GM18951 (cell line): ENCODE measurements at regions not wholly inside any gene's neighbourhood (a gene's known extent, or its start where the extent isn't known, plus 50 kb on each side); places are given as distances from the start of the nearest gene placed in this dataset.

Source experiments
- POLR2A ChIP-seq: IDR thresholded peaks from 4 replicates; pipeline ENCODE4 v1.6.1; 2011; ENCODE audit warnings: mild to moderate bottlenecking; ENCODE audit not compliant: insufficient read length, insufficient read depth; ENCODE audit errors: extremely low read depth
- in situ Hi-C: fragments of 300-500 bp; cut with MboI; formaldehyde crosslinking; loops from one replicate; pipeline ENCODE4 v1.12.0; 2022; ENCODE audit warnings: low sequenced_read_pairs, mixed read lengths, inconsistent platforms; ENCODE audit not compliant: unreplicated experiment

DNA sequence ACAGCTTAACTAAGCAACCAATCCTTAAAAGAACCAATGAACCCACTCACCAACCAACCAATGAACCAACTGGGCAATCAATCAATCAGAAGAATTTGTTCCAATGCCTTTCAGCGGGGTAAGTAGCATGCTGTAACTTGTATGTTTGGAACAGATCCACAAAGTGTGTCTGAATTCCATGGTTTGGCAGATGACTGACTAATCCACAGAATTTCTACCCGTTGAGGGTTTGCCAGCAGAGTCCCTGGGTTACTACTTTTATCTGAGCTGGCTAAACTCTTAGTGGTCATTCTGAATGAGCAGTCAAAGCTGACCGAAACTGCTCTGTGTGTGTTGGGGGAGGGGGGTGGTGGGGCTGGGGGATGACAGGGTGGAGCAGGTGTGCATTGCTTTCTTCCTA, 125.0 kb upstream of the JAG1 start:
- in situ Hi-C loops: no loop called here

GRCh38 chr20:10799735-10800134, 125.9 kb upstream of the JAG1 start:
- TF ChIP-seq POLR2A: no peak
- in situ Hi-C loops: no loop called here

More for the DNA sequence above, 125.0 kb upstream of the JAG1 start:
- TF ChIP-seq POLR2A: no peak

- TF ChIP-seq POLR2A: no peak
- in situ Hi-C loops: no loop called here
Observed at GRCh38 chr20:10800288-10800687, 126.5 kb upstream of the JAG1 start.

DNA sequence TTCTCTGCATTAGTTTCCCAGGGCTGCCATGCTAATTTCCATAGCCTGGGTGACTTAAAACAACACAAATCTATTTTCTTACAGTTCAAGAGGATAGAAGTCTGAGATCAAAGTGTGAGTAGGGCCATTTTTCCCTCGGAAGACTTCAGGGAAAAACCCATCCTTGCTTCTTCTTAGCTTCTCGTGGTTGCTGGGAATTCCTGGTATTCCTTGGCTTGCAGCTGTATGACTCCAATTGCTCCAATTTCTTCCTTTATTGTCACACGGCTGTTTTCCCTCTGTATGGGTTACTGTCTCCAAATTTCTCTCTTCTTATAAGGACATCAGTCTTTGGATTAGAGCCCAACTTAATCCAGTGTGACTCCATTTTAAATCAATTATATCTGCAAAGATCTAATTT, 128.4 kb upstream of the JAG1 start:
- in situ Hi-C loops: no loop called here
- no peak for TF ChIP-seq POLR2A

DNA sequence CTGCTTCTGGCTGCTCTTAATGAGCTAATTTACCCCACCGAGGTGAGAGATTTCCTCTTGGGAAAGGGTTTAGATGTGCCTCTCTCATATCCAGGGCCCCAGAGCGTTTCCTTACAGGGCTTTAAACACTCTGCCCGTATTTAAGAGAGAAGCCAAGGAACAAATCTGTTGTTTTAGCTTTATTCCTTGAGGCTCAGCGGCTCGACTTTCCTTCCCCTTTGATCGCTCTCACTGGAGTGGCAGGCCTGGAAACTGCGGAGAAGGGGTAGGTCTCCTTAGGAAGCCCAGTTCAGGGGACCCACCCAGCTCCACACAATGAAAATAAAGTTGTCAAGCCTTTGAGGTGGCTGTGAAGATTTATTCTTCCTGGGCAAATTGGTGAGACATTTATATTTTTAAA, 132.0 kb upstream of the JAG1 start:
- TF ChIP-seq POLR2A: no peak
- in situ Hi-C loops: no loop called here

DNA sequence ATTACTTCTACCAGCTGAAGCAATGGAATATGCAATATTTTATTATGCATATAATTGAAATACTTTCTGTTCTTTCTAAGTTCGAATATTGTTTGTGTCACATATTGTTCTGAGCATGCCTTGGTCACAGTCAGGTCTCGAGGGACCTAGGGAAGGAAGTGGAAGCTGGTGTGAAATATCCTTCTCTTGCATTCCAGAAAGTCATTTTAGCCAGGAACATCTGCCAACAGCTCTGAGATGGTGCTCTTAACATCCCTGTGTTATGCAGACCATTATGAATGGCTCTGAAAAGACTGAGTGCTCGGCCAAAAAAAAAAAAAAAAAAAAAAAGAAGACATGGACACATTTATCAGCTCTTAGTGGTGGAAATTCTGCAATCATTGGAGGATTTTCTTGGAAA, 132.7 kb upstream of the JAG1 start:
- in situ Hi-C loops: no loop called here
- no peak for TF ChIP-seq POLR2A

DNA sequence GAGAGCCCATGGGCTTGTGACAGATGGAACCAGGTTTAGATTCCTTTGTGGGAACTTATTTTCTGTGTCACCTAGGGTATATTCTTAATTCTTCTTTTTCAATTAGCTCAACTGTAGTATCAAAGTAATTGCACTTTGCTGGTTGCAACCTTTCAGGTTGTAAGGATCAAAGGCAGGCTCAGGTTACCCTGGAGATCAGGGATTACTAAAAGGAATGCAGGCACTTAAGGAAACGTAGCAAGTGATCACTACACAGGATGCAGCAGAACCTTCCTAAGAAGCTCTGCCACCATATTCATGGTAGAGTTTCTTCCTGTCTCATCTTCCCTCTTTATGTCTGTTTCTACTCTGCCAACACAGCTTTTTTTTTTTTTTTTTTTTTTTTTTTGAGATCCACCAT, 133.2 kb upstream of the JAG1 start:
- TF ChIP-seq POLR2A: no peak
- in situ Hi-C loops: no loop called here

DNA sequence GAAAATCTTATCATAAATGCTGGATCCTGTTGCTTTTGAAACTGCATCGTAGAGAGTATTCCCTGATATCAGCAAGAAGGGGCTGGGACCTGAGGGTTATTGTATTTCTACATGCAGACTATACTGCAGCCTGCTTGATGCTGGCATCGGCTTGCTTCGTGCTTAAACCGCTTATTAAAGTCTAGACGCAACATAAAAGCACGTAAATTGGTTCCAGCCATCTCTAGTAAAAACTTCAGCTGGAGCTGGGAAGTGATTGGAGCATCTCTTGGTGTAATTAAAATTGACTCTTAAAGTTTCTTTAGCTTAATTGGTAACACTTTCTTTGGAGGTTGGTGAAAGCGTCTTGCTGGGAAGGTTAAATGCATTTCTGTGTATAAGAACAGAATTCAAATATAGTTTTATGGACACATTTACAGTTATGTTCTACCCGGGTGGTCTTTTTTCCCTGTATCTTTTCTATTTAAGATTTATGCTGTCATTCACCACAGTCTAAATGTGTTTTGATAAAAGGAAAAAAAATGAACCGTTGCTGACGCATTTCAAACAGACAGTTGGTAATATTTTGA, 139.0 kb upstream of the JAG1 start:
- in situ Hi-C loops: no loop called here
- TF ChIP-seq POLR2A: no peak

DNA sequence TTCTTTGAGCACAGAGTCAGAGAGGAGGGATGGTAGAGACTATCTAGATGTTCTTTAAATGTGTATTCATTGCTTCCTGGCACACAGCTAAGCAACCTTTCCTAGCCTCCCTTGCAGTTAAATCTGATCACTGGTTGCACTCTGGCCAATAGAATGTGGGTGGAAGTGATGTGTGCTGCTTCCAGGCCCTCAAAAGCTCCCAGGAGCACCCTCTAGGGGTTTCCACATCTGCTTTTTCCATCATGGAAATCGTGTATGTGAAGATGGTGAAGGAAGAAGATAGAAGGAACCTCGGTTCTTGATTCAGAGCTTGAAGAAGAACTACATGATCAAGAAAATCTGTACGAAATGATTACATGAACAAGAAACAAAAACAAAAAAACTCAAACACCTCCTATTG, 149.8 kb upstream of the JAG1 start:
- TF ChIP-seq POLR2A: no peak

GRCh38 chr20:10824750-10825500, 151.1 kb upstream of the JAG1 start:
- in situ Hi-C loops: no loop called here
- no peak for TF ChIP-seq POLR2A

More for the DNA sequence above, 149.8 kb upstream of the JAG1 start:
- in situ Hi-C loops: no loop called here

- in situ Hi-C loops: no loop called here
- no peak for TF ChIP-seq POLR2A
Observed at GRCh38 chr20:10826111-10826510, 152.3 kb upstream of the JAG1 start.

DNA sequence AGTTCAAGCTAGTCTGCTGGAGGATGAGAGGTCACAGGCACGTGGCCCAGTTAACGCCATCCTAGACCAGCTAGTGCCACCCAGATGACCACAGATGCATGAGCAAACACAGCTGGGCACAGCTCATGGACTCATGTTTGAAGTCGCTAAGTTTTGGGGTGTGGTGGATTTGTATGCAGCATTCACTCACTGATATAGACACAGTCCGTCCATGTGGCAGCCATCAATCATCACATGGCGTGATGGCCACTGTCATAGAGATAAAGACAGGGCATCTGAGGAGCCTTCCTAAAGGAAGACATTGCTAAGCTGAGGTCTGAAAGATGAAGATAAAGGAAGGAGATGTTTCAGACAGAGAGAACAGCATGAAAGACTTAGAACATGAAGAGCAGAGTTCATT, 154.4 kb upstream of the JAG1 start:
- TF ChIP-seq POLR2A: no peak
- in situ Hi-C loops: no loop called here

GRCh38 chr20:10832141-10832540, 158.3 kb upstream of the JAG1 start:
- no peak for TF ChIP-seq POLR2A
- in situ Hi-C loops: no loop called here

DNA sequence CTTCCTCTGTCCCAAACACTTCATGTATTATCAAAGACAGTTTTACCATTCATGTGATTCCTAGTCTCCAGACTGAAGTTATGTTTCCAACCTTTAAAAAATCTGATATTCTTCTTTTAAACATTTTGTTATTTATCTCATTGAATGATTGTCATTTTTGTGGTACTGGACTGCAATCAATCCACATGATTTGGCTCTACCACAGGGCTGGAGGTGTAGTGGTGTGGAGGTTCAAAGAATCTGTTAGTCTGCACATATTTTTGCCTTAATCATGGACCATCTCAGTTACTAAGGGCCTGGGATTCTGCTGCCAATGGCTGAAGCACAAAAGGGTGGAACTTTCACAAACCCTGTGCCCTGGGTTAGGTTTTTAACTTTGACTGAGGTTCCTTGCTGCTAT, 164.1 kb upstream of the JAG1 start:
- in situ Hi-C loops: no loop called here
- no peak for TF ChIP-seq POLR2A

DNA sequence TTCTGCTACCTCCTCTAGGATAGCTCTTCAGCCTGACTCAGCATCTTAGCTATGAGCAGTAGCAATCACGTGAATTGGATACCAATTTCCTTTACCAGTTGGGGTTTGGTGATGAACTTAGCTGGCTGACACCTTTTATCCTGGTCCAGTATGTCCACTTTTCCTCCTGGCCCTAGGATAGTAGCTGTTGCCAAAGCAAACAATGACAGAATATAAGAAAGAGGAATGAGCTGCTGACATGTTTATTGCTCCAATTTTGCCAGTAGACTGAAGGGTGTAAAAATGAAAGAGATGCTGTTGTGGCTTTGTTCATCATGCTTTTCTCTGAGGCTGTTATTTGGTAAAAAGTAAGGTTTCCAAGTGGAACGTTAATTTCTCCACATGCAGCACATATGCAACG, 168.3 kb upstream of the JAG1 start:
- TF ChIP-seq POLR2A: no peak
- in situ Hi-C loops: no loop called here

DNA sequence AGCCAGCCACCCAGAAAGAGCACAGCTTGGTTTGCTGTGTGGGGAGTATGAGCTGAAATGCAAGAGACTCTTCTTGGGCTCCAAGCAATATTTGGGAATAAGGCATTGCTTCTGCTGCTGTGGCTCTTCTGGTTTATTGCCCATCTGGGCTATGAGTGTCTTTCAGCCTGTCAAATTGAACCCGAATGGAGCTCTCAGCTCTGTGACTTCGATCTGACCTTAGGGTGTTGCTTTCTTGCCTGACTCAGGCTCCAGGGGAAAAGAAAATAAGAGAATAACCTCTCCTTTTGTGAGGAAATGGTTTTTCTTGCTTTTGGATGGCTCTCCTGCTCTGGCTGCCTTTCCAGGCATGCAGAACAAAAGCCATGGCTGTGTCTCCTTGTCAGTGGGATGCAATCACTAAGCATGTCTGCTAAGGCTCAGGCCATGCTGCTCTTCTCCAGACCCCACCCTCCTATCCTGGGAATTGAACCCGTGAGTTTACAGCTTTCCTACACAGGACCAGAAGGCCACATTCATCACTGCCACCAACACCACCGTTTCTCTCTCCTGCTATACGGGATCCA, 169.4 kb upstream of the JAG1 start:
- in situ Hi-C loops: no loop called here
- TF ChIP-seq POLR2A: no peak
